OCI-LY3 (cell line): ENCODE measurements at regions not wholly inside any gene's neighbourhood (a gene's known extent, or its start where the extent isn't known, plus 50 kb on each side); places are given as distances from the start of the nearest gene placed in this dataset.

Experiments used
- H2AFZ ChIP-seq: fragments of 200-600, 300-600 bp; shearing (Covaris generic); 2 replicates; pipeline ENCODE4 v1.6.0; 2014; ENCODE audit warnings: antibody characterized with exemption, low read depth, low read length
- H3K27ac ChIP-seq: fragments of 200-600, 300-600 bp; sonication (generic); 2 replicates; pipeline ENCODE4 v1.5.1; 2014; ENCODE audit warnings: mild to moderate bottlenecking, low read length, moderate library complexity, mixed read lengths
- H3K27me3 ChIP-seq: fragments of 200-600, 300-600 bp; sonication (generic); 2 replicates; pipeline ENCODE4 v1.6.1; 2014; ENCODE audit warnings: low read depth, low read length, mixed read lengths
- H3K36me3 ChIP-seq: fragments of 200-600, 300-600 bp; sonication (generic); replicated peaks from 2 replicates; pipeline ENCODE3; 2014; ENCODE audit warnings: low read depth, low read length, mixed read lengths
- H3K4me1 ChIP-seq: fragments of 300-600, 200-600 bp; sonication (generic); 2 replicates; pipeline ENCODE4 v1.6.1; 2014; ENCODE audit warnings: low read length, mixed read lengths
- H3K4me2 ChIP-seq: fragments of 200-600, 300-600 bp; sonication (generic); 2 replicates; pipeline ENCODE4 v1.6.1; 2014; ENCODE audit warnings: low read length, mixed read lengths
- H3K4me3 ChIP-seq: fragments of 300-600, 200-600 bp; sonication (generic); 2 replicates; pipeline ENCODE4 v1.5.1; 2014; ENCODE audit warnings: antibody characterized with exemption, mild to moderate bottlenecking, low read length, moderate library complexity
- H3K79me2 ChIP-seq: fragments of 300-600, 200-600 bp; shearing (Covaris generic); 2 replicates; pipeline ENCODE4 v1.6.1; 2014; ENCODE audit warnings: mild to moderate bottlenecking, low read length, mixed read lengths
- H3K9ac ChIP-seq: fragments of 300-600, 200-600 bp; shearing (Covaris generic); 2 replicates; pipeline ENCODE4 v1.6.0; 2014; ENCODE audit warnings: mild to moderate bottlenecking, low read length, moderate library complexity
- H3K9me3 ChIP-seq: fragments of 200-600, 300-600 bp; shearing (Covaris generic); 2 replicates; pipeline ENCODE4 v1.6.1; 2014; ENCODE audit warnings: low read length, mixed read lengths; ENCODE audit not compliant: insufficient read depth
- H4K20me1 ChIP-seq: fragments of 200-600, 300-600 bp; sonication (generic); 2 replicates; pipeline ENCODE4 v1.6.1; 2016; ENCODE audit warnings: low read length, mixed read lengths; ENCODE audit not compliant: insufficient read depth
- EZH2phosphoT487 ChIP-seq: fragments of 200-600 bp; shearing (Covaris generic); IDR thresholded peaks from 2 replicates; pipeline ENCODE4 v1.6.1; 2018; ENCODE audit warnings: antibody characterized with exemption, mixed run types, low read depth
- TF ChIP-seq, protein P1 (sequence below): fragments of 200-600, 300-600 bp; sonication (generic); IDR thresholded peaks from 2 replicates; pipeline ENCODE4 v1.5.1; 2014; ENCODE audit warnings: antibody characterized with exemption, low read length, low read depth

DNA sequence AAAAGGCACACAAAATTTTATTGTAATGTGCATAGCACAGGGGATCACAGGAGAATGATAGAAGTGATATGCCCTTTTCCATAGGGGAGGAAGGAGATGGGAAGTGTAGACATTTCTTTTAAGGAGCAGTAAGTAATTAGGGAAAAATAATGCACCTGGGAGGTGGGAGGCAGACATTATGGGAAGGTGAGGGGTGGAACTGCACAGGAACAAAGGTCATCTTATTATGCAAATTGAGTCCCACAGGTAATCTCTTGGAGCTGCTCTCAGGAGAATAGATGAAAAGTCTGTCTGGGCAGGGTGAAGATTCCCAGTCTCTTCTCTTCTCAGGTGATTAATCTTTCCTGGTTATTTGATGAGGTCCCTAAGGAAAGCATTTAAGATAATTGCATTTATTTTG lies 331.5 kb downstream of the ENC1 start:
- Histone ChIP-seq H4K20me1 (no peaks in the 10 kb centered on the region), H3K27me3 (no peaks in the 10 kb centered on the region), H2AFZ (no peak overlapping the region), H3K36me3 (no peaks in the 10 kb centered on the region), H3K79me2 (no peaks in the 10 kb centered on the region), H3K4me2 (no peak overlapping the region), H3K9ac (no peak overlapping the region), H3K4me3 (no peak overlapping the region), H3K9me3 (no peaks in the 10 kb centered on the region), H3K27ac (no peak overlapping the region), H3K4me1 (peaks cover 10% of the 10 kb centered on the region)
- no peak for TF ChIP-seq EZH2phosphoT487
- TF ChIP-seq, protein P1, sequence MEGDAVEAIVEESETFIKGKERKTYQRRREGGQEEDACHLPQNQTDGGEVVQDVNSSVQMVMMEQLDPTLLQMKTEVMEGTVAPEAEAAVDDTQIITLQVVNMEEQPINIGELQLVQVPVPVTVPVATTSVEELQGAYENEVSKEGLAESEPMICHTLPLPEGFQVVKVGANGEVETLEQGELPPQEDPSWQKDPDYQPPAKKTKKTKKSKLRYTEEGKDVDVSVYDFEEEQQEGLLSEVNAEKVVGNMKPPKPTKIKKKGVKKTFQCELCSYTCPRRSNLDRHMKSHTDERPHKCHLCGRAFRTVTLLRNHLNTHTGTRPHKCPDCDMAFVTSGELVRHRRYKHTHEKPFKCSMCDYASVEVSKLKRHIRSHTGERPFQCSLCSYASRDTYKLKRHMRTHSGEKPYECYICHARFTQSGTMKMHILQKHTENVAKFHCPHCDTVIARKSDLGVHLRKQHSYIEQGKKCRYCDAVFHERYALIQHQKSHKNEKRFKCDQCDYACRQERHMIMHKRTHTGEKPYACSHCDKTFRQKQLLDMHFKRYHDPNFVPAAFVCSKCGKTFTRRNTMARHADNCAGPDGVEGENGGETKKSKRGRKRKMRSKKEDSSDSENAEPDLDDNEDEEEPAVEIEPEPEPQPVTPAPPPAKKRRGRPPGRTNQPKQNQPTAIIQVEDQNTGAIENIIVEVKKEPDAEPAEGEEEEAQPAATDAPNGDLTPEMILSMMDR = no peak

GRCh38 chr5:74306845-74307244 lies 333.7 kb downstream of the ENC1 start:
- no peak overlapping the region for H3K4me2 ChIP-seq
- H2AFZ ChIP-seq = no peak overlapping the region
- no peak overlapping the region for H3K27ac ChIP-seq
- H3K4me3 ChIP-seq = no peak overlapping the region
- H4K20me1 ChIP-seq = no peaks in the 10 kb centered on the region
- H3K79me2 ChIP-seq = no peaks in the 10 kb centered on the region
- peaks cover 10% of the 10 kb centered on the region for H3K4me1 ChIP-seq
- no peaks in the 10 kb centered on the region for H3K9me3 ChIP-seq
- H3K9ac ChIP-seq = no peak overlapping the region
- H3K27me3 ChIP-seq = no peaks in the 10 kb centered on the region
- no peak for TF ChIP-seq EZH2phosphoT487
- TF ChIP-seq, protein P1 = no peak
- no peaks in the 10 kb centered on the region for H3K36me3 ChIP-seq

DNA sequence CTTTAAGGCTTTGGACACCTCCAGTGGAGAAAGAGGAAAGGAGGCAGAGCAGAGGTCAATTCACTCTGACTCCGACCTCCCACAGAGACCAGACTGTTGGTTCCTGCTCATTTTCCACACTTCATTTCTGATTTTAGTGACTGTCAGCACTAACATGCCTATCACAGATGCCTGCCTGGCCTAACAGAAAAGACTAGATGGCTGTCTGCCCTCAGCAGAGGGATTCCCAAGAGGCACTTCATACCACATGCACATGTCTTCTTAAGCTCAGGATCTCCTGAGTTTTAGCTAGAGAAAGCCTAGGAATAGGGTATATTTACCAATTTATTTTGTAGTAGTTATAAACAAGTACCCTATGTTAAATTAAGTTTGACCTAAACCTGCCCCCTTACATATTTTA lies 336.0 kb downstream of the ENC1 start:
- H3K9me3 ChIP-seq = no peaks in the 10 kb centered on the region
- H4K20me1 ChIP-seq = no peaks in the 10 kb centered on the region
- H3K4me1 ChIP-seq = peaks cover 10% of the 10 kb centered on the region
- H3K9ac ChIP-seq = no peak overlapping the region
- H3K4me2 ChIP-seq = no peak overlapping the region
- TF ChIP-seq, protein P1 = no peak
- no peak for TF ChIP-seq EZH2phosphoT487
- no peak overlapping the region for H2AFZ ChIP-seq
- H3K27ac ChIP-seq = no peak overlapping the region
- no peaks in the 10 kb centered on the region for H3K79me2 ChIP-seq
- no peaks in the 10 kb centered on the region for H3K27me3 ChIP-seq
- no peaks in the 10 kb centered on the region for H3K36me3 ChIP-seq
- H3K4me3 ChIP-seq = no peak overlapping the region

- Histone ChIP-seq H3K27me3 (no peaks in the 10 kb centered on the region), H3K27ac (no peak overlapping the region), H4K20me1 (no peaks in the 10 kb centered on the region), H3K4me2 (no peak overlapping the region), H3K4me3 (no peak overlapping the region), H3K9me3 (no peaks in the 10 kb centered on the region), H3K36me3 (no peaks in the 10 kb centered on the region), H3K4me1 (peaks cover 10% of the 10 kb centered on the region), H3K9ac (no peak overlapping the region), H2AFZ (no peak overlapping the region), H3K79me2 (no peaks in the 10 kb centered on the region)
- TF ChIP-seq, protein P1 = no peak
- no peak for TF ChIP-seq EZH2phosphoT487
Measured at GRCh38 chr5:74303578-74303977, 336.9 kb downstream of the ENC1 start.
